22Rv1 (cell line): ENCODE measurements at regions not wholly inside any gene's neighbourhood (a gene's known extent, or its start where the extent isn't known, plus 50 kb on each side); places are given as distances from the start of the nearest gene placed in this dataset.

Experiments
- H3K27ac ChIP-seq: fragments of 450-650 bp; 2 replicates; pipeline ENCODE4 v1.5.1; 2017
- CTCF ChIP-seq: fragments of 450-650 bp; IDR thresholded peaks from 2 replicates; pipeline ENCODE4 v1.5.1; 2017; ENCODE audit warnings: mild to moderate bottlenecking
- ZFX ChIP-seq: fragments of 450-650 bp; IDR thresholded peaks from 2 replicates; pipeline ENCODE4 v1.6.1; 2017; ENCODE audit warnings: antibody characterized with exemption, borderline replicate concordance

GRCh38 chr1:14061204-14061603, 361.2 kb downstream of the PRDM2 start:
- H3K27ac ChIP-seq = no peak overlapping the region
- TF ChIP-seq CTCF = no peak
- TF ChIP-seq ZFX = no peak

- H3K27ac ChIP-seq = no peak overlapping the region
- no peak for TF ChIP-seq CTCF
- TF ChIP-seq ZFX = no peak
These were observed 361.7 kb downstream of the PRDM2 start for GRCh38 chr1:14061722-14062121.

- H3K27ac ChIP-seq = no peak overlapping the region
- TF ChIP-seq CTCF (no peak), ZFX (no peak)
These were observed 362.7 kb downstream of the PRDM2 start for GRCh38 chr1:14062669-14063068.

GRCh38 chr1:14064649-14065442, 364.9 kb downstream of the PRDM2 start:
- TF ChIP-seq ZFX = no peak
- no peak for TF ChIP-seq CTCF
- H3K27ac ChIP-seq = no peak overlapping the region

GRCh38 chr1:14065486-14065885, 365.5 kb downstream of the PRDM2 start:
- no peak overlapping the region for H3K27ac ChIP-seq
- TF ChIP-seq ZFX = no peak
- no peak for TF ChIP-seq CTCF

GRCh38 chr1:14067036-14067435, 367.0 kb downstream of the PRDM2 start:
- H3K27ac ChIP-seq = no peak overlapping the region
- no peak for TF ChIP-seq CTCF

GRCh38 chr1:14067711-14068110, 367.7 kb downstream of the PRDM2 start:
- no peak overlapping the region for H3K27ac ChIP-seq
- TF ChIP-seq ZFX (no peak), CTCF (no peak)
